ENCODE measurements at regions not wholly inside any gene's neighbourhood (a gene's known extent, or its start where the extent isn't known, plus 50 kb on each side); places are given as distances from the start of the nearest gene placed in this dataset.

GRCh38 chr9:80948066-80948465 lies 741.3 kb downstream of the TLE1 start:
- H3K4me2 ChIP-seq (ENCODE audit: low read length) = no peak overlapping the region
- H3F3A ChIP-seq (ENCODE audit: control insufficient read depth, insufficient read depth) = no peaks in the 10 kb centered on the region
- no peaks in the 10 kb centered on the region for H3K79me2 ChIP-seq (ENCODE audit: control insufficient read depth, low read length)
- no peaks in the 10 kb centered on the region for H3K36me3 ChIP-seq (ENCODE audit: control insufficient read depth, low read length)
- TF ChIP-seq EZH2phosphoT487 (IDR thresholded peaks at IDR 0.05; ENCODE audit: borderline replicate concordance, low read length) = no peak
- no peak for TF ChIP-seq CTCF (IDR thresholded peaks at IDR 0.05; ENCODE audit: low read depth, low read length, poor library complexity, severe bottlenecking)
- no peak overlapping the region for H3K27ac ChIP-seq (ENCODE audit: low read depth, low read length)
- no peaks in the 10 kb centered on the region for H4K20me1 ChIP-seq (ENCODE audit: control insufficient read depth, insufficient read depth, low read depth, low read length)
- no peak overlapping the region for H3K4me3 ChIP-seq (ENCODE audit: low read length)
- no peaks in the 10 kb centered on the region for H3K9me3 ChIP-seq (ENCODE audit: control insufficient read depth, insufficient read depth, low read length)
- no peaks in the 10 kb centered on the region for H3K4me1 ChIP-seq (ENCODE audit: control insufficient read depth, low read length)
- no peaks in the 10 kb centered on the region for H3K27me3 ChIP-seq (ENCODE audit: control insufficient read depth, low read length)
- no peaks in the 10 kb centered on the region for H3K9me2 ChIP-seq (replicated peaks; ENCODE audit: control insufficient read depth, low read length)

GRCh38 chr9:80946496-80947170 lies 742.7 kb downstream of the TLE1 start:
- TF ChIP-seq CTCF (IDR thresholded peaks at IDR 0.05; ENCODE audit: low read depth, low read length, poor library complexity, severe bottlenecking) (no peak), EZH2phosphoT487 (IDR thresholded peaks at IDR 0.05; ENCODE audit: borderline replicate concordance, low read length) (no peak)
- Histone ChIP-seq H3K4me1 (ENCODE audit: control insufficient read depth, low read length) (no peaks in the 10 kb centered on the region), H3K27ac (ENCODE audit: low read depth, low read length) (no peak overlapping the region), H3K9me2 (replicated peaks; ENCODE audit: control insufficient read depth, low read length) (no peaks in the 10 kb centered on the region), H4K20me1 (ENCODE audit: control insufficient read depth, insufficient read depth, low read depth, low read length) (no peaks in the 10 kb centered on the region), H3K36me3 (ENCODE audit: control insufficient read depth, low read length) (no peaks in the 10 kb centered on the region), H3K4me2 (ENCODE audit: low read length) (no peak overlapping the region), H3F3A (ENCODE audit: control insufficient read depth, insufficient read depth) (no peaks in the 10 kb centered on the region), H3K9me3 (ENCODE audit: control insufficient read depth, insufficient read depth, low read length) (no peaks in the 10 kb centered on the region), H3K79me2 (ENCODE audit: control insufficient read depth, low read length) (no peaks in the 10 kb centered on the region), H3K27me3 (ENCODE audit: control insufficient read depth, low read length) (no peaks in the 10 kb centered on the region), H3K4me3 (ENCODE audit: low read length) (no peak overlapping the region)

DNA sequence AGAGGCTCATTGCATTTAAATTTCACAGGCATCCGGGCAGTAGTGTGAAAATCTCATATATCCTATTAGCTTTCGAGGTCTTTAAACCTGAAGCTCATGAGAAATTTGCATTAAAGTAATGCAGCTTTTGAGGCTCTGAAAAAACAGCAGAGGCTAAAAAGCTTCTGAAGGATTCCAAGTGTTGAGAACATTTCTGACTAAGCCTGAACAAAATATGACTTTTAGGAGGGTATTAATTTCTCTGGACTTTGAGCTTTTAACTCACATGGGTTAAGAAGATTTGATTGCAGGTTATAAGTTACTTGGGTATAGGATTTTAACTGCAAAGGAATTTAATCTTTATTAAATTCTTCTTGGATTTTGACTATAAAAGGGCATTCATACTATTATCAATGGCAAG lies 743.9 kb downstream of the TLE1 start:
- H4K20me1 ChIP-seq (ENCODE audit: control insufficient read depth, insufficient read depth, low read depth, low read length) = no peaks in the 10 kb centered on the region

More for the DNA sequence above, 743.9 kb downstream of the TLE1 start:
- TF ChIP-seq CTCF (IDR thresholded peaks at IDR 0.05; ENCODE audit: low read depth, low read length, poor library complexity, severe bottlenecking) (no peak), EZH2phosphoT487 (IDR thresholded peaks at IDR 0.05; ENCODE audit: borderline replicate concordance, low read length) (no peak)
- Histone ChIP-seq H3K79me2 (ENCODE audit: control insufficient read depth, low read length) (no peaks in the 10 kb centered on the region), H3K4me2 (ENCODE audit: low read length) (no peak overlapping the region), H3K4me1 (ENCODE audit: control insufficient read depth, low read length) (no peaks in the 10 kb centered on the region), H3K27me3 (ENCODE audit: control insufficient read depth, low read length) (no peaks in the 10 kb centered on the region), H3K36me3 (ENCODE audit: control insufficient read depth, low read length) (no peaks in the 10 kb centered on the region), H3K4me3 (ENCODE audit: low read length) (no peak overlapping the region), H3K9me2 (replicated peaks; ENCODE audit: control insufficient read depth, low read length) (no peaks in the 10 kb centered on the region), H3K9me3 (ENCODE audit: control insufficient read depth, insufficient read depth, low read length) (no peaks in the 10 kb centered on the region), H3F3A (ENCODE audit: control insufficient read depth, insufficient read depth) (no peaks in the 10 kb centered on the region), H3K27ac (ENCODE audit: low read depth, low read length) (no peak overlapping the region)
